Forelimb muscle (tissue), 1 donor: ENCODE measurements at regions not wholly inside any gene's neighbourhood (a gene's known extent, or its start where the extent isn't known, plus 50 kb on each side); places are given as distances from the start of the nearest gene placed in this dataset.

ENCODE experiments used
- DNase-seq: peaks from one replicate; pipeline ENCODE4 v3.0.0-alpha.2; 2013; ENCODE audit warnings: low read depth

GRCh38 chr1:38135625-38136414 lies 89.2 kb upstream of the POU3F1 start:
- no peak for DNase-seq

- no peak for DNase-seq
These were observed 87.7 kb upstream of the POU3F1 start for GRCh38 chr1:38134294-38134755.

DNA sequence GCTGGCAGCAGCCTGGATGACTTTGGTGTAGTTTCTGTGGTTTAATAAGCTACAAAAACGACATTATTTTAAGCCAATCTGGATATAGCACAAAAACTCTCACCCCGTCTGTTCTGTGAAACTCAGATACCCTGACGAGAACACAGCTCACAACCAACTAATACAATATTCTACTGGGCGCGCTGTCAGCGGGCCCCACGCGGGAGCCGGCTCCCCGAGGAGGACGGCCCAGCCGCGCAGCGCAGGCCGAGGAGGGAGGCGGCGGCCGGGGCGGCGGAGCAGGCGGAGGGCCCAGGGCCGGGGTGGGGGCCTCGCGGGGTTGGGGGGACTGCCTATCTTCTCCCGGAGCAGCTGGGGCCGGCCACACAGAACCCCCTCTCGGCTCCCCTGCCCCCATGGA lies 87.2 kb upstream of the POU3F1 start:
- no peak for DNase-seq

DNA sequence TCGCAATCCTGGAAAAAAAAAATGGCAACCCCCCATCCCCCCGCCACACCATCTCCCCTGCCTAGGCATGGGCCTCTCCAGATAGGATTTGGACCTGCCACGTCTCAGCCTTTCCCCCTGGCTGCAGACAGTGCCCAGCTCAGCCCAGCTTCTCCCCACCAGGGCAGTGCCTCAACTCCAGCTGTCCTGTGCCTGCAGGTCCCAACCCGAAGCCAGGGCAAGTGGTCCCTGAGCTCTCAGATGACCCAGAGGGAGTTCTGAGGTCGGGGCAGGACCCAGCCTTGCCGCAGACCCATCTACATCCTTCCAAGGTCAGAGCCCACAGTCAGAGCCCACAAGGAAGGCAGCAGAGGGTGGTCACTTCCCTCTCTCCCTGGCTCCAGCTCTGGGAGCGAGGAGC lies 86.7 kb upstream of the POU3F1 start:
- no peak for DNase-seq

- no peak for DNase-seq
These were observed 86.1 kb upstream of the POU3F1 start for GRCh38 chr1:38132681-38133080.

GRCh38 chr1:38131024-38131585 lies 84.5 kb upstream of the POU3F1 start:
- DNase-seq = no peak

DNA sequence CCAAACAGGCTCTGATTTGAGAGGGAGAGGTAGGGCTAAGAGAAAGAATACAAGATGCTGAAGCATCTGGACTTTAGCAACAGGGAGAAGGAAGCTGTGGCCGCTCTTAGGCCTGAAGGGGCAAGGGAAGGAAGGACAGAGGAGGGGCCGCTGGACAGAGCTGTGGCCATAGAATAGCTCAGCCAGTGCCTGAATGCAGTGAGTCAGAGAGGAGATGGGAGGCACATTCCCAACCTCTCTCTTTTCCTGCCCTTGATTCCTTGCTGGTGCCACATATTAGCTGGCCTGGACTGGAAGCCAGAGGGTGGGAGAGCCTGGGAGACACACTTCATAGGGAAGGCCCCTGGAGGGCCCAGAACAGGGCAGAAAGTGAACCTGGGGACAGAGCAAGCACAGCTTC lies 83.4 kb upstream of the POU3F1 start:
- no peak for DNase-seq

GRCh38 chr1:38129473-38129872 lies 82.9 kb upstream of the POU3F1 start:
- no peak for DNase-seq

DNA sequence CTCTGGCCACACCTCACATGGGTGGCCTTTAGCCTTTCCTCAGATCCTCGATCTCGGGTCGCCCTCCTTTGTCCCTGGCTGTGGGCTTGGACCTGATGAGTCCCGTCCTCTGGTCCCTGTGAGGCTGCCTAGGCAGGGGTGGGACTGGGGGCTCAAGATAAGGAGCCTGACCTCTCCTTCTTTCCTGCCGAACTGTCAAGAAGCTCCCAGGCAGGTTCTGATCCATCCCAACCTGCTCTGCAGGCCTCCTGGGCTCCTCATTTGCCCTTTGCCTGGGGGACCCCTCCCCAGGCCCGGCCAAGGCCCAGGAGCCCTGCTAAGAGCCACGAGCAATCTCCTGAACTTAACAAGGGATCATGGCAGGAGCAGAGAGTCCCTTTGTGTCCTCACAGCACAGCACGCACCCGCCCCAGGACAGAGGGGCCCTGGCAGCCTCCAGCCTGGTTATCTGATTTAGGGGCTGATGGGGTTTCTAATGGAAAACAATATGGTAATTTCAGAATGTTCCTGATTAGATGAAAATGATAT lies 82.4 kb upstream of the POU3F1 start:
- no peak for DNase-seq

DNA sequence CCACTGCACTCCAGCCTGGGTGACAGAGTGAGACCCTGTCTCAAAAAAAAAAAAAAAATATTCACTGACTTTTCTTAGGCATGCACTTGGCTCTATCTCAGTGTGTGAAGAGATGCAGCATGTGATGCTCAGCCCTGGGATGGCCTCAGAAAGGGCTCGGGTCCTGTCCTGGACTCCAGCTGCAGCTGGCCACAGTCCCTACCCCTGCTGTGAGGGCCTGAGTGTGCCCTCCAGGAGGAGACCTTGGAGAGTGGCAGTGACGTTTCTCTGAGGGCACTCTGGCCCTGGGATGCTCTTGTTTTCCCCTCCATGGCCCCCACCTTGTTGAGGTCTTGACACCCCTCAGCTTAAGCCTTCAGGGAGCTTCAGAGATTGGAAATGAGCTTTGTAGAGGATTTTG lies 81.9 kb upstream of the POU3F1 start:
- DNase-seq = no peak

- DNase-seq = no peak
These were observed 80.8 kb upstream of the POU3F1 start for GRCh38 chr1:38127428-38127827.

DNA sequence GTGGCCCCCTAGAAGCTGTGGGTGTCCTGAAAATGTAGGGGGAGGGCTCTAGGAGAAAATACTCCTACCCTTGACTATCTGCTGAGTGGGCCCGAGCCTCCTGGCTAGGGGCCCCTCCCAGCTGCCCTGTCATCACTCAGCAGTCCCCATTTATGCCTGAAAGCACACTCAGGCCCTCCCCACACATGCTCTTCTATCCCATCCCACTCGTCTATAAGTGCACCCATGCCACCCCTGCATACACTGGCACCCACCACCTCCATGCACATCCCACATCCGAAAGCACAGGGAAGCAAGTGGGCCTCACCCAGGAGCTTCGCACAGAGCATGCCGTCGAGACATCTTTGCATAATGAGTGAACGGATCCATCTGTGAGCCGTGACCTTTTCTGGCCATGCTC lies 80.4 kb upstream of the POU3F1 start:
- DNase-seq = no peak

DNA sequence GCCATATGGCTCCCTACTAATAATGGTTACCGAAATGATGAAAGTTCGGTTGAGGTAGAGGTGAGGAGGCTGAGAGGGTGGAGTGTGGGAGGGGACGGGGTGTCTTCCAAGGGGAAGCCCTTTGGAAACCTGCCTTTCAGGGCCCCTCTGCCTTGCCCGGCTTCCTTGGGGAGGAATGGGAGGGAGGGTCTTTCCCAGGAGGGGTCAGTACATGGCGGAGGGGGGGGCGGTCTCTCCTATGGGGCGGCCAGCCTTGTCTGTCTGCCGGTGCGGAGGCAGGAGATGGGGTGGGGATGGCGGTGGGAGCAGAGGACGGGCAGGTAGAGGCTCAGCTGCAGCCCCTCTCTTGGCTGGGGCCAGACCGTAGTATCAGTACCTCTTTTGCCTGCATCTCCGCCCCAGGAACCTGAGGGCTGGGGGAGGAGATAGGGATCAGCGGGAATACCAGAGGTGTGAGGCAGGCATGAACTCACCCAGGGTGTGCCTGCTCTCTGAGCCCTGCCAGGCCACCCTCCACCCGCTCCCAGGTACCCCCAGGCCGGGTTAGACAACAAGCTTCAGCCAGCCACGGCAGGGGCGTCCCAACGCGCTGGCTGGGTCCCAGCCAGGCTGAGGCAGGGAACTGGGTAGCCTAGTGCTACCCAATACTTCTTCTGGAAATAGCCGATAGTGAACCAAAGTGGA lies 79.4 kb upstream of the POU3F1 start:
- no peak for DNase-seq

DNA sequence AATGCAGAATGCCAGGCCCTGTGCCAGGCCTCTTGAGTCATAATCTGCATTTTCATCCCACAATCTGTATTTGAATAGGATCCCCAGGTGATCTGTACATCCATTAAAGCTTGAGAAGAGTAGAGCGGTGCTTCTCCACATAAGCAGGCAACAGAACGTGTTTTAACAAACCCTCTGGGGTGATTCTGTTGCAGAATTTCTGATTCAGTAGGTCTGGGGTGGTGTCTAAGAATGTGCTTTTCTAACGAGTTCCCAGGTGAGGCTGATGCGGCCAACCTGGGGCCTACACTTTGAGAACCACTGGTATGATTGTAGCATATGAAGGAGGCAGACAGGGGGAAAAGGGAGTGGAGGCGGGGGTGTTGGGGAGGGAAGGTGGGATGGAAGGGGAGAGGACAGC lies 78.4 kb upstream of the POU3F1 start:
- no peak for DNase-seq

- DNase-seq = no peak
These were observed 77.0 kb upstream of the POU3F1 start for GRCh38 chr1:38123356-38124135.

- no peak for DNase-seq
These were observed 74.7 kb upstream of the POU3F1 start for GRCh38 chr1:38121231-38121680.

GRCh38 chr1:38120552-38121230 lies 74.1 kb upstream of the POU3F1 start:
- DNase-seq = no peak

DNA sequence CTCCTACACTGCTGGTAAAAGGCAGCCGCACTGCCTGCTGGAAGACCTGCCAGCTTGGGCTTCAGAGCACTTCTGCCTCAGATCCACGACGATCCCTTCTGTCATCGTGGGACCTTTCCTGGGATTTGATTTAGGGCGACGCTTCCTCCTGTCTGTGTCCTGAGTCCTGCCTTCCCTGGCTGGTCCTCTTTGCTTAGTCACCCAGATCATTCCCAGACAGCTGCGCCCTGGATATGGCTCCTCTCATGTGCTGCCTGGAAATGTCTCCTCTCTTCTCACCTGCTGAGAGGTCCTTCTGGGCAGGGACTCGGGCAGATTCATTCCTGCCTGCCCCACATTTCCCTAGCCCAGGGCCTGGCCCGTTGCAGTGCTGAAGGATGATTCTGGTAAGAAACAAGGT lies 72.4 kb upstream of the POU3F1 start:
- DNase-seq = no peak

- DNase-seq = no peak
These were observed 70.9 kb upstream of the POU3F1 start for GRCh38 chr1:38117444-38117887.

DNA sequence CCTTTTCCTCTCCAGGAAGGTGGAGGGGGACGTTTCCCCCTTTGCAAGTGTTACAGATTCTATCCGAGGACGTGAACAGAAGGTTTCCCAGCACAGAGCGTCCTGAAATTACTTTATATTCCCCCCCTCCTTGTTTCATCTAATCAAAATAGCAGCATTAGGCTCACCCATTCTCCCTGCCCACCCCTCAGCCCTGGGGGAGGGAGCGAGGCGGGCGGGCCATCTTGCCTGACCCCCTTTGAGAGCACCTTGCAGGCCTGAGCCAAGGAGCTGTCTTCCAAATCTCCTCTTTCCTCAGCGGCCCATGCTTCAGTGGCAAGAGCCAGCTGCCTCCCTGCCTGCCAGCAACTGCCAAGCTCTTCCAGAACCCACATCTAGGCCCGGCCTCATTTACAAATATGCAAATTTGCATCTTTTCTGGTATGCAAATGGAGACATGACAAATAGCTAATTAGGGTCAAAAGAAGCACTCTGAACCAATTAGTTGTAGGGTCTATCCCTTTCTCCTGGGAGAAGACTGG lies 69.1 kb upstream of the POU3F1 start:
- DNase-seq = no peak

GRCh38 chr1:38115226-38115625 lies 68.6 kb upstream of the POU3F1 start:
- no peak for DNase-seq
